ENCODE measurements at regions not wholly inside any gene's neighbourhood (a gene's known extent, or its start where the extent isn't known, plus 50 kb on each side); places are given as distances from the start of the nearest gene placed in this dataset.
A peak's percentile ranks its signal among the peaks of the same experiment; 100 is the strongest.

DNA sequence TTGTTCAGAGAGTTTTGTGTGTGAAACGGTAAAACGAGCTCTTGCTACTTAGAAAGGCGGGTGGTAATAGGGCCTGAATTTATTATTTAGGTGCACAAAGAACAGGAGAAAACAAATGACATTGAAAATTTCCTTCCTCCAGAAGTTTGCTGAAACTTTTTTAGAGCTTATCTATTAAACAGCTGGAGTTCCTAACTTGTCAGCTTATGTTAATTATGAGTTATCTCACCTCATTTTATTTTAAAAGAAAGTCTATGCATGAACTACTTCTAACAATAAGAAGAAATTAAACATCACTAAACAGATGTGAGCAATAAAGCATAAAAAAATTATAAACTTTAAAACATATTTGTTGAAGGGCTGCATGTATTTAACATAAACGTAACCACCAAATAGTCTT lies 373.9 kb upstream of the ANO3 start:
- ATAC-seq (ENCODE audit: insufficient read depth, low FRiP score) (no peak), DNase-seq (peak in 2 of 3 donors; percentile 88)
- TF ChIP-seq, protein P1, sequence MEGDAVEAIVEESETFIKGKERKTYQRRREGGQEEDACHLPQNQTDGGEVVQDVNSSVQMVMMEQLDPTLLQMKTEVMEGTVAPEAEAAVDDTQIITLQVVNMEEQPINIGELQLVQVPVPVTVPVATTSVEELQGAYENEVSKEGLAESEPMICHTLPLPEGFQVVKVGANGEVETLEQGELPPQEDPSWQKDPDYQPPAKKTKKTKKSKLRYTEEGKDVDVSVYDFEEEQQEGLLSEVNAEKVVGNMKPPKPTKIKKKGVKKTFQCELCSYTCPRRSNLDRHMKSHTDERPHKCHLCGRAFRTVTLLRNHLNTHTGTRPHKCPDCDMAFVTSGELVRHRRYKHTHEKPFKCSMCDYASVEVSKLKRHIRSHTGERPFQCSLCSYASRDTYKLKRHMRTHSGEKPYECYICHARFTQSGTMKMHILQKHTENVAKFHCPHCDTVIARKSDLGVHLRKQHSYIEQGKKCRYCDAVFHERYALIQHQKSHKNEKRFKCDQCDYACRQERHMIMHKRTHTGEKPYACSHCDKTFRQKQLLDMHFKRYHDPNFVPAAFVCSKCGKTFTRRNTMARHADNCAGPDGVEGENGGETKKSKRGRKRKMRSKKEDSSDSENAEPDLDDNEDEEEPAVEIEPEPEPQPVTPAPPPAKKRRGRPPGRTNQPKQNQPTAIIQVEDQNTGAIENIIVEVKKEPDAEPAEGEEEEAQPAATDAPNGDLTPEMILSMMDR (IDR thresholded peaks at IDR 0.05; ENCODE audit: control extremely low read depth, extremely low read depth): no peak
- no peaks in the 10 kb centered on the region for H3K9me3 ChIP-seq (ENCODE audit: control insufficient read depth in 4 of 4, insufficient read depth in 3 of 4, low read length in 3 of 4)
- 74 to 76% methylated on average over 4 of the region's 4 CpGs for WGBS, 2 donors
- no peak overlapping the region for H3K9ac ChIP-seq (ENCODE audit: insufficient read depth in 1 of 2, low read length in 2 of 2)
- peaks cover 0 to 16% (median 0%) of the 10 kb centered on the region in 5 donors for H3K4me1 ChIP-seq (ENCODE audit: control insufficient read depth in 5 of 5, insufficient read depth in 5 of 5, low read length in 5 of 5)
- no peaks in the 10 kb centered on the region for H3K36me3 ChIP-seq (ENCODE audit: control insufficient read depth in 4 of 4, insufficient read depth in 4 of 4, low read length in 4 of 4)
- no peak overlapping the region for H3K4me3 ChIP-seq
- H3K27ac ChIP-seq (ENCODE audit: low read depth in 1 of 2, low read length in 1 of 2): no peak overlapping the region
- no peaks in the 10 kb centered on the region for H3K27me3 ChIP-seq (ENCODE audit: control insufficient read depth in 3 of 3, insufficient read depth in 3 of 3, low read length in 2 of 3)

DNA sequence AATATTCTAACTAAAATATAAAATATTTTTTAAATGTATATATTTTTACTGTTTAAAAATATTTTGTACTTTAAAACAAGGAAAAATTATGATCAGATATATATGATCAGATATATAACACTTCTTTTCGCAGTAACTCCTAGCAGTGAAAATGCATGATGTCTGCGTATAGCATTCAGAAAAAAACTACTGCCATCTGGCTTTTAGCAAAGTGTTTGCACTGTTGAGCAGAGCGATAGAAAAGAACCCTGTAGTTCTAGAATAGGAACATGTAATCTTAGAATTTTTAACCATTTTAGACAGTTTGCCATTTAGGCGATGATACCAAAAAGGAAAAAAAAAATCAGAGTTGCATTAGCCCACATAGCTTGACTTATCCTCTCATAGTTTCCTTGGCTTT lies 370.4 kb upstream of the ANO3 start:
- Histone ChIP-seq H3K27me3 (ENCODE audit: control insufficient read depth in 3 of 3, insufficient read depth in 3 of 3, low read length in 2 of 3) (no peaks in the 10 kb centered on the region), H3K4me1 (ENCODE audit: control insufficient read depth in 5 of 5, insufficient read depth in 5 of 5, low read length in 5 of 5) (peaks cover 0 to 16% (median 0%) of the 10 kb centered on the region in 5 donors), H3K27ac (ENCODE audit: low read depth in 1 of 2, low read length in 1 of 2) (no peak overlapping the region), H3K9me3 (ENCODE audit: control insufficient read depth in 4 of 4, insufficient read depth in 3 of 4, low read length in 3 of 4) (no peaks in the 10 kb centered on the region), H3K4me3 (no peak overlapping the region), H3K9ac (ENCODE audit: insufficient read depth in 1 of 2, low read length in 2 of 2) (no peak overlapping the region), H3K36me3 (ENCODE audit: control insufficient read depth in 4 of 4, insufficient read depth in 4 of 4, low read length in 4 of 4) (no peaks in the 10 kb centered on the region)
- TF ChIP-seq, protein P1 (IDR thresholded peaks at IDR 0.05; ENCODE audit: control extremely low read depth, extremely low read depth): no peak
- whole genome bisulfite sequencing, 2 donors: 61 to 63% methylated on average over 4 of the region's 4 CpGs
- DNase-seq (peak in 2 of 3 donors; percentile 49 to 64), ATAC-seq (ENCODE audit: insufficient read depth, low FRiP score) (no peak)

DNA sequence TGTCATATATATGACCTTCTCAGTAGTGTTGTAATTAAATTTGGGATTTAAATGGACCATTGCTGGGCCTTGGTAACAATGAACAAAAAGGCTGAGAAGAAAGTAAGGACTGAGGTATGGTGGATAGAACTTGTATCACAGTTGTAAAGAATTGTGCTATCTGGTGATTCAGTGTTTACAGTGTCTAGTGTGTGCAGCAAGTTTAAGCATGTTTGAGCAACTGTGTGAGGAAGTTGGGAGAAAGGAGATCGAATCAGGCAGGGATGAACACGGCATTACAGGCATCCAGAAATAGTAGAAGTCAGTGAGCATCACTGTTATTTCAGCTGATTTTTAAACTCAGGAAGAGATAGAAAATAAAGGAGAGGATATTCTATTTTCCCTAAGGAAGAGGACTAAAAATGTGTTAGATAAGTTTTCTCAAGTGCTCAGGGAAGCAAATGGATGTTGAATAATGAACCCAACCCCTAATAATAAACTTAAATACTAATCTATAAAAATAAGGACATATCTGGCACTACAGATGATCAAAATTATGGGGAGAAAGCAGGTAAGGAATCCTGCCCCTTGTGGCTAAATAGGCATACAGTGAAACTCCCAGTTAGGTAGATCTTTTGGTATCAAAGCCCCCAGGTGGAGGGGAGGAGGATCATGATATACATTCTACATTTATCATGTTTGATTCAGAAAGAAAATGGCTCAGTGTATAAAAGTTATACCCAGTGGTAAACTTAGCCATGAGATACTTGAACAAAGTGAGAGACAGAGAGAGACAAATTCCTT lies 361.0 kb upstream of the ANO3 start:
- no peak overlapping the region for H3K4me3 ChIP-seq
- H3K27ac ChIP-seq (ENCODE audit: low read depth in 1 of 2, low read length in 1 of 2): no peak overlapping the region
- peaks cover 0 to 3% (median 0%) of the 10 kb centered on the region in 4 donors for H3K9me3 ChIP-seq (ENCODE audit: control insufficient read depth in 4 of 4, insufficient read depth in 3 of 4, low read length in 3 of 4)
- 67 to 84% methylated on average over 2 of the region's 2 CpGs for WGBS, 2 donors
- TF ChIP-seq, protein P1 (IDR thresholded peaks at IDR 0.05; ENCODE audit: control extremely low read depth, extremely low read depth): no peak
- no peaks in the 10 kb centered on the region for H3K27me3 ChIP-seq (ENCODE audit: control insufficient read depth in 3 of 3, insufficient read depth in 3 of 3, low read length in 2 of 3)
- H3K36me3 ChIP-seq (ENCODE audit: control insufficient read depth in 4 of 4, insufficient read depth in 4 of 4, low read length in 4 of 4): no peaks in the 10 kb centered on the region
- no peaks in the 10 kb centered on the region for H3K4me1 ChIP-seq (ENCODE audit: control insufficient read depth in 5 of 5, insufficient read depth in 5 of 5, low read length in 5 of 5)
- DNase-seq (no peak), ATAC-seq (ENCODE audit: insufficient read depth, low FRiP score) (no peak)
- no peak overlapping the region for H3K9ac ChIP-seq (ENCODE audit: insufficient read depth in 1 of 2, low read length in 2 of 2)
